ENCODE measurements at regions not wholly inside any gene's neighbourhood (a gene's known extent, or its start where the extent isn't known, plus 50 kb on each side); places are given as distances from the start of the nearest gene placed in this dataset.

DNA sequence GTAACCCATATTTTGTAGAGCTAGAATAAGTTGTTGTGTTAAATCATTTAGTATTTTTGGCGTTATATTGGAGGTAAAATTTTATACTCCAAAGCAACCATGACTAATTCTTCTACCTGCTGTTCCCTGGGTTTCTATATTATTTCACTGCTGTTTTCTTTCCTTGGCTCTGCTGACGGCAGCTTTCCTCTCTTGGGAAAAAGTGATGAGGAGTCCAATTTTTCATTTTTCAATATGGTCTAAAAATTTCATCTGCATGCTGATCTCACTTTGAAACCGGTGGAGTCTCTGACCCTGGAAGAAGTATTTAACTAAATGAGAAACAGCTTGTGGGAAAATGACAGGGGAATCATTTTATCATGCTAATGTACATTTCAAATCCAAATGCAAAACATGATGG lies 110.2 kb downstream of the IFI44 start:
- Histone ChIP-seq H3K56ac (ENCODE audit: insufficient read length, low read depth, low read length) (no peak overlapping the region), H2BK12ac (ENCODE audit: insufficient read length, low read depth, low read length) (no peak overlapping the region), H2BK120ac (ENCODE audit: low read depth, low read length, poor library complexity, severe bottlenecking) (no peak overlapping the region), H3K14ac (ENCODE audit: insufficient read depth, low read length) (no peak overlapping the region), H3T11ph (ENCODE audit: low read length) (no peak overlapping the region), H3K27me3 (ENCODE audit: insufficient read depth, low read length) (no peaks in the 10 kb centered on the region), H3K4ac (ENCODE audit: low read depth, low read length) (no peak overlapping the region), H2BK15ac (ENCODE audit: low read depth, low read length) (no peak overlapping the region), H4K5ac (ENCODE audit: insufficient read length, low read depth, low read length) (no peak overlapping the region), H2BK5ac (ENCODE audit: insufficient read length, low read length) (no peak overlapping the region), H3K79me2 (ENCODE audit: insufficient read depth, low read length) (no peaks in the 10 kb centered on the region), H3K23me2 (ENCODE audit: insufficient read length, low read depth, low read length, poor library complexity, severe bottlenecking) (no peaks in the 10 kb centered on the region), H2AK5ac (ENCODE audit: insufficient read length, low read length) (no peak overlapping the region), H3K23ac (ENCODE audit: insufficient read length, low read depth, low read length) (no peak overlapping the region), H4K8ac (replicated peaks; ENCODE audit: insufficient read length, low read depth, low read length) (no peak overlapping the region), H3K4me1 (ENCODE audit: insufficient read depth, low read length) (no peaks in the 10 kb centered on the region), H2AFZ (ENCODE audit: low read length) (no peak overlapping the region), H3K9me3 (ENCODE audit: control insufficient read depth, low read depth, low read length) (no peaks in the 10 kb centered on the region), H3K27ac (ENCODE audit: insufficient read length, low read depth, low read length) (no peak overlapping the region), H3K18ac (ENCODE audit: insufficient read length, low read depth, low read length) (no peak overlapping the region), H4K91ac (ENCODE audit: insufficient read length, low read depth, low read length) (no peak overlapping the region), H2BK20ac (ENCODE audit: low read depth, low read length, poor library complexity, severe bottlenecking) (no peak overlapping the region), H3K9ac (ENCODE audit: extremely low read depth, insufficient read length, low read length) (no peak overlapping the region), H3K79me1 (ENCODE audit: insufficient read depth, low read depth, low read length, poor library complexity, severe bottlenecking) (no peaks in the 10 kb centered on the region), H4K20me1 (ENCODE audit: control insufficient read depth, insufficient read depth, insufficient read length) (no peaks in the 10 kb centered on the region), H3K4me2 (ENCODE audit: insufficient read depth, insufficient read length, low read length) (no peak overlapping the region)
- no peaks in the 10 kb centered on the region for H3K4me1 Mint-ChIP-seq
- H3K4me3 Mint-ChIP-seq, result no peak overlapping the region
- H3K27ac Mint-ChIP-seq, result no peak overlapping the region
- DNase-seq, result no peak
- TF ChIP-seq, protein P1, sequence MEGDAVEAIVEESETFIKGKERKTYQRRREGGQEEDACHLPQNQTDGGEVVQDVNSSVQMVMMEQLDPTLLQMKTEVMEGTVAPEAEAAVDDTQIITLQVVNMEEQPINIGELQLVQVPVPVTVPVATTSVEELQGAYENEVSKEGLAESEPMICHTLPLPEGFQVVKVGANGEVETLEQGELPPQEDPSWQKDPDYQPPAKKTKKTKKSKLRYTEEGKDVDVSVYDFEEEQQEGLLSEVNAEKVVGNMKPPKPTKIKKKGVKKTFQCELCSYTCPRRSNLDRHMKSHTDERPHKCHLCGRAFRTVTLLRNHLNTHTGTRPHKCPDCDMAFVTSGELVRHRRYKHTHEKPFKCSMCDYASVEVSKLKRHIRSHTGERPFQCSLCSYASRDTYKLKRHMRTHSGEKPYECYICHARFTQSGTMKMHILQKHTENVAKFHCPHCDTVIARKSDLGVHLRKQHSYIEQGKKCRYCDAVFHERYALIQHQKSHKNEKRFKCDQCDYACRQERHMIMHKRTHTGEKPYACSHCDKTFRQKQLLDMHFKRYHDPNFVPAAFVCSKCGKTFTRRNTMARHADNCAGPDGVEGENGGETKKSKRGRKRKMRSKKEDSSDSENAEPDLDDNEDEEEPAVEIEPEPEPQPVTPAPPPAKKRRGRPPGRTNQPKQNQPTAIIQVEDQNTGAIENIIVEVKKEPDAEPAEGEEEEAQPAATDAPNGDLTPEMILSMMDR (conservative IDR thresholded peaks at IDR 0.05), result no peak
- no peaks in the 10 kb centered on the region for H3K27me3 Mint-ChIP-seq (ENCODE audit: low read depth)
- H3K9me3 Mint-ChIP-seq, result peaks cover 4 to 8% of the 10 kb centered on the region in 2 experiments; a peak in 4 of 5 replicates
- no CpG with 5 or more reads among the region's 3 CpGs for WGBS (ENCODE audit: extremely low coverage, insufficient read length, low lambda C conversion rate)
- peaks cover 0 to 6% (median 3%) of the 10 kb centered on the region in 3 experiments; a peak in 1 of 7 replicates for H3K36me3 Mint-ChIP-seq (ENCODE audit: insufficient read depth in 1 of 3, low read depth in 3 of 3)

All from H9 (cell line).